K562 (cell line): ENCODE measurements at regions not wholly inside any gene's neighbourhood (a gene's known extent, or its start where the extent isn't known, plus 50 kb on each side); places are given as distances from the start of the nearest gene placed in this dataset.

Experiments used
- ATAC-seq: fragments of 200-7000 bp; cut with Tn5 transposase; 3 replicates; pipeline ENCODE4 v1.9.1; 2020; ENCODE audit warnings: moderate library complexity
- BruUV-seq: library from RNA; stranded (reverse); fragments of 400-500 nt; replicated peaks from 2 replicates; lab custom pipeline; 2021; lab: Mats Ljungman, UMichigan
- CTCF ChIA-PET: fragments of 300-600 bp; formaldehyde crosslinking; extraction: SDS; loops from one replicate; lab custom pipeline; 2021; ENCODE audit warnings: low intra/inter-chr PET ratio; lab: Yijun Ruan, JAX
- POLR2A ChIA-PET: fragments of 300-600, 350-650 bp; sonication (Branson Sonifier 250); formaldehyde crosslinking; extraction: SDS; loops from one replicate; lab custom pipeline; 2021; ENCODE audit warnings: antibody characterized with exemption, inconsistent platforms; lab: Yijun Ruan, JAX
- DNase-seq, 4 experiments: peaks; one replicate each; pipeline versions ENCODE4 v3.0.0 to v3.0.0-alpha.2; 2011 to 2018; ENCODE audit warnings: low spot score in 3 of 4, mixed read lengths in 3 of 4; ENCODE audit errors: extremely low read depth in 1 of 4
- FAIRE-seq: peaks from 2 replicates; lab custom pipeline; 2011; peaks lifted over from hg19 to GRCh38; lab: Jason Lieb, UNC
- H2AFZ ChIP-seq: 2 replicates; pipeline ENCODE4 v1.6.0; 2011; ENCODE audit warnings: low read depth, low read length, control low read depth, inconsistent platforms
- H3K27ac ChIP-seq: fragments of 200-600 bp; 3 replicates; pipeline ENCODE4 v1.8.0; 2011; ENCODE audit warnings: low read depth, mild to moderate bottlenecking, control low read depth, inconsistent platforms, low read length, moderate library complexity, mixed read lengths; ENCODE audit errors: extremely low read depth
- H3K27me3 ChIP-seq, 2 experiments: fragments of 300-600 bp in 1 of 2; 2 replicates in 1 of 2; 3 replicates in 1 of 2; pipeline versions ENCODE4 v1.6.0 to v1.8.0; 2011; ENCODE audit warnings: inconsistent platforms in 2 of 2, low read length in 2 of 2, mild to moderate bottlenecking in 1 of 2, mixed read lengths in 1 of 2, moderate library complexity in 1 of 2; ENCODE audit not compliant: control insufficient read depth in 2 of 2, insufficient read depth in 2 of 2
- H3K36me3 ChIP-seq: fragments of 300-600 bp; 3 replicates; pipeline ENCODE4 v1.8.0; 2011; ENCODE audit warnings: mild to moderate bottlenecking, low read length, inconsistent platforms; ENCODE audit not compliant: control insufficient read depth, insufficient read depth
- H3K4me1 ChIP-seq, 2 experiments: fragments of 200-600 bp in 1 of 2; replicated peaks in 1 of 2; 2 replicates in 1 of 2; 3 replicates in 1 of 2; pipeline versions ENCODE4 v1.5.1 to v1.8.0; 2011; ENCODE audit warnings: inconsistent platforms in 2 of 2, low read length in 2 of 2, mild to moderate bottlenecking in 1 of 2, mixed read lengths in 1 of 2, moderate library complexity in 1 of 2; ENCODE audit not compliant: control insufficient read depth in 2 of 2, insufficient read depth in 2 of 2
- H3K4me2 ChIP-seq: 2 replicates; pipeline ENCODE4 v1.6.1; 2011; ENCODE audit warnings: low read length, control low read depth, inconsistent platforms, mixed read lengths; ENCODE audit not compliant: insufficient read depth
- H3K4me3 ChIP-seq: fragments of 200-600 bp; sonication (generic), shearing (Covaris generic); 2 replicates; pipeline ENCODE4 v1.5.1; 2016; ENCODE audit warnings: control low read depth, inconsistent platforms
- H3K79me2 ChIP-seq: fragments of 200-600 bp; 3 replicates; pipeline ENCODE4 v1.8.0; 2011; ENCODE audit warnings: low read length, inconsistent platforms; ENCODE audit not compliant: control insufficient read depth, insufficient read depth
- H3K9ac ChIP-seq, 2 experiments: 2 replicates each; pipeline versions ENCODE4 v1.6.0 to v1.6.1; 2011; ENCODE audit warnings: low read depth in 2 of 2, low read length in 2 of 2, control low read depth in 1 of 2, inconsistent platforms in 1 of 2, mild to moderate bottlenecking in 1 of 2, mixed read lengths in 1 of 2; ENCODE audit not compliant: insufficient read depth in 1 of 2
- H3K9me1 ChIP-seq: one replicate; pipeline ENCODE4 v1.6.0; 2011; ENCODE audit warnings: inconsistent platforms, mild to moderate bottlenecking, low read length, moderate library complexity; ENCODE audit not compliant: control insufficient read depth, insufficient read depth
- H3K9me3 ChIP-seq: replicated peaks from 2 replicates; pipeline ENCODE4 v1.5.1; 2011; ENCODE audit warnings: low read depth, low read length, inconsistent platforms; ENCODE audit not compliant: control insufficient read depth, insufficient read depth
- H4K20me1 ChIP-seq: replicated peaks from 2 replicates; pipeline ENCODE4 v1.6.1; 2011; ENCODE audit warnings: low read length, inconsistent platforms, mixed read lengths; ENCODE audit not compliant: control insufficient read depth, insufficient read depth
- CC2D1A ChIP-seq: fragments of 450-650 bp; IDR thresholded peaks from 2 replicates; pipeline ENCODE4 v1.6.1; 2017; ENCODE audit warnings: mild to moderate bottlenecking
- FOXP1 ChIP-seq: sonication (generic); formaldehyde crosslinking; IDR thresholded peaks from 2 replicates; pipeline ENCODE4 v1.8.0; 2022; ENCODE audit warnings: mild to moderate bottlenecking, missing genetic modification reagents
- ILK ChIP-seq: fragments of 450-650 bp; IDR thresholded peaks from 2 replicates; pipeline ENCODE4 v1.6.1; 2016; ENCODE audit warnings: missing genetic modification characterization, low read depth, mild to moderate bottlenecking, missing compliant biosample characterization, moderate library complexity, borderline replicate concordance
- LCOR ChIP-seq: sonication (generic); formaldehyde crosslinking; IDR thresholded peaks from 2 replicates; pipeline ENCODE4 v1.8.0; 2022; ENCODE audit warnings: mild to moderate bottlenecking, missing genetic modification reagents
- NR3C1 ChIP-seq: sonication (generic); formaldehyde crosslinking; IDR thresholded peaks from 2 replicates; pipeline ENCODE4 v1.8.1; 2022; ENCODE audit warnings: missing genetic modification reagents
- POLR3G ChIP-seq: IDR thresholded peaks from 2 replicates; pipeline ENCODE4 v1.6.1; 2011; ENCODE audit not compliant: insufficient read length, insufficient replicate concordance; ENCODE audit errors: extremely low read depth
- SMARCB1 ChIP-seq: IDR thresholded peaks from 2 replicates; pipeline ENCODE4 v1.6.1; 2011; ENCODE audit warnings: improper control_type of control experiment, low read depth; ENCODE audit not compliant: insufficient read length
- STAT5B ChIP-seq: fragments of 250-450 bp; sonication (Bioruptor Pico); IDR thresholded peaks from 2 replicates; pipeline ENCODE4 v1.8.0; 2021; ENCODE audit warnings: mild to moderate bottlenecking, inconsistent platforms
- U2AF1 ChIP-seq: fragments of 200-400 bp; formaldehyde crosslinking; optimal IDR thresholded peaks from 2 replicates; pipeline ENCODE3; 2017; ENCODE audit warnings: mild to moderate bottlenecking, low read depth, low read length, moderate library complexity
- ZFP30 ChIP-seq: fragments of 250-450 bp; sonication (Bioruptor Pico); IDR thresholded peaks from 2 replicates; pipeline ENCODE4 v1.8.0; 2022; ENCODE audit warnings: moderate library complexity, mild to moderate bottlenecking, inconsistent platforms, borderline replicate concordance
- ZKSCAN3 ChIP-seq: fragments of 250-450 bp; sonication (Bioruptor Pico); IDR thresholded peaks from 2 replicates; pipeline ENCODE4 v1.4.0; 2020
- ZNF134 ChIP-seq: fragments of 250-450 bp; sonication (Bioruptor Pico); conservative IDR thresholded peaks from 2 replicates; pipeline ENCODE4 v1.4.0; 2020
- ZNF184 ChIP-seq: sonication (generic); formaldehyde crosslinking; IDR thresholded peaks from 2 replicates; pipeline ENCODE4 v1.5.0; 2020; ENCODE audit warnings: missing genetic modification reagents
- ZNF507 ChIP-seq: conservative IDR thresholded peaks from 2 replicates; pipeline ENCODE4 v1.6.1; 2017; ENCODE audit warnings: missing genetic modification characterization, missing compliant biosample characterization
- ZNF780A ChIP-seq: fragments of 250-450 bp; sonication (Bioruptor Pico); IDR thresholded peaks from 2 replicates; pipeline ENCODE4 v1.5.0; 2021; ENCODE audit warnings: mild to moderate bottlenecking
- WGBS: fragments of 100-300 bp; shearing (Covaris generic); methylation state at CpG from one replicate; pipeline ENCODE4 v1.1.6; 2016; ENCODE audit warnings: low coverage, mixed read lengths; ENCODE audit not compliant: insufficient coverage; ENCODE audit errors: missing lambda C conversion rate; 5-methylcytosine and 5-hydroxymethylcytosine counted together
- in situ Hi-C: fragments of 300-500 bp; cut with MboI; formaldehyde crosslinking; loops from 4 replicates; pipeline ENCODE4 v1.15.0; 2018; ENCODE audit warnings: inconsistent platforms, mixed read lengths
- intact Hi-C: fragments of 100-400 bp; cut with micrococcal nuclease; formaldehyde crosslinking; loops from 2 replicates; pipeline ENCODE4 v1.14.2; 2022
- TF ChIP-seq, protein P1 (sequence below): sonication (generic); formaldehyde crosslinking; IDR thresholded peaks from 2 replicates; pipeline ENCODE4 v1.8.1; 2023; ENCODE audit warnings: mild to moderate bottlenecking, missing genetic modification reagents
- TF ChIP-seq, protein P2 (sequence below): sonication (generic); formaldehyde crosslinking; IDR thresholded peaks from 2 replicates; pipeline ENCODE4 v1.8.1; 2023; ENCODE audit warnings: mild to moderate bottlenecking, missing genetic modification reagents
- TF ChIP-seq, protein P3 (sequence below): fragments of 250-450 bp; sonication (Bioruptor Pico); IDR thresholded peaks from 2 replicates; pipeline ENCODE4 v1.5.0; 2021
- TF ChIP-seq, protein P4 (sequence below), 2 experiments: IDR thresholded peaks in 1 of 2; conservative IDR thresholded peaks in 1 of 2; 2 replicates each; pipeline ENCODE4 v1.6.1; 2016; ENCODE audit warnings: low read depth in 2 of 2, mild to moderate bottlenecking in 1 of 2, missing compliant biosample characterization in 1 of 2, missing genetic modification characterization in 1 of 2, moderate library complexity in 1 of 2

DNA sequence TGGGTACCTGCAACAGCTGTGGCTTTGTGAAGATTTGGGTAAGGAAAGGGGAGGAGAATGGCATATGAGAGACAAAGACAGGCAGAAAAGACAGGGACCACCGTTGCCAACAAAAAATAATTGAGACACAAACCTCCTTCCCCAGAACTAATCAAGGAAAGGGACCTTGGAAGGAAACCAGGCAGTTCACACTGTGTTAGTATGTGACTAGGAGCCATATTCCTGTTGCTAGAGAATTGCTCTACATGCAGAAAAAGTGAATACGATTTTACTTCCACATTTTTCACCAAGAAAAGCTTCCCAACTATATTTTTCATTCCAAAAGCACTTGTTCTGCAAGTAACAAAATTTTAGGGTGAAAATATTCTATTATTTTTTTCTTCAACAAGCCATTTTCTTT is 393.7 kb upstream of the ADAMTS9 start:
- no peak overlapping the region for H3K9ac ChIP-seq
- POLR2A ChIA-PET: no interaction called here
- no peaks in the 10 kb centered on the region for H4K20me1 ChIP-seq
- in situ Hi-C loops (no loop called here), intact Hi-C loops (no loop called here)
- H3K4me3 ChIP-seq: no peak overlapping the region
- no peak overlapping the region for H2AFZ ChIP-seq
- WGBS: 15% methylated on average over 2 of the region's 2 CpGs
- no peaks in the 10 kb centered on the region; a peak in 1 of 5 replicates for H3K4me1 ChIP-seq
- DNase-seq (no peak), FAIRE-seq (no peak), ATAC-seq (no peak)
- H3K4me2 ChIP-seq: no peak overlapping the region
- no peaks in the 10 kb centered on the region for H3K9me1 ChIP-seq
- no peaks in the 10 kb centered on the region for H3K27me3 ChIP-seq
- CTCF ChIA-PET: no interaction called here
- no peak for TF ChIP-seq FOXP1
- no peak for TF ChIP-seq ZFP30
- TF ChIP-seq CC2D1A: no peak
- TF ChIP-seq LCOR: no peak
- TF ChIP-seq, protein P1, sequence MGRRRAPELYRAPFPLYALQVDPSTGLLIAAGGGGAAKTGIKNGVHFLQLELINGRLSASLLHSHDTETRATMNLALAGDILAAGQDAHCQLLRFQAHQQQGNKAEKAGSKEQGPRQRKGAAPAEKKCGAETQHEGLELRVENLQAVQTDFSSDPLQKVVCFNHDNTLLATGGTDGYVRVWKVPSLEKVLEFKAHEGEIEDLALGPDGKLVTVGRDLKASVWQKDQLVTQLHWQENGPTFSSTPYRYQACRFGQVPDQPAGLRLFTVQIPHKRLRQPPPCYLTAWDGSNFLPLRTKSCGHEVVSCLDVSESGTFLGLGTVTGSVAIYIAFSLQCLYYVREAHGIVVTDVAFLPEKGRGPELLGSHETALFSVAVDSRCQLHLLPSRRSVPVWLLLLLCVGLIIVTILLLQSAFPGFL: no peak
- no peak for TF ChIP-seq ZNF507 (tag)
- no peak for TF ChIP-seq ZNF134 (CRISPR knock-in tag)
- TF ChIP-seq, protein P2, sequence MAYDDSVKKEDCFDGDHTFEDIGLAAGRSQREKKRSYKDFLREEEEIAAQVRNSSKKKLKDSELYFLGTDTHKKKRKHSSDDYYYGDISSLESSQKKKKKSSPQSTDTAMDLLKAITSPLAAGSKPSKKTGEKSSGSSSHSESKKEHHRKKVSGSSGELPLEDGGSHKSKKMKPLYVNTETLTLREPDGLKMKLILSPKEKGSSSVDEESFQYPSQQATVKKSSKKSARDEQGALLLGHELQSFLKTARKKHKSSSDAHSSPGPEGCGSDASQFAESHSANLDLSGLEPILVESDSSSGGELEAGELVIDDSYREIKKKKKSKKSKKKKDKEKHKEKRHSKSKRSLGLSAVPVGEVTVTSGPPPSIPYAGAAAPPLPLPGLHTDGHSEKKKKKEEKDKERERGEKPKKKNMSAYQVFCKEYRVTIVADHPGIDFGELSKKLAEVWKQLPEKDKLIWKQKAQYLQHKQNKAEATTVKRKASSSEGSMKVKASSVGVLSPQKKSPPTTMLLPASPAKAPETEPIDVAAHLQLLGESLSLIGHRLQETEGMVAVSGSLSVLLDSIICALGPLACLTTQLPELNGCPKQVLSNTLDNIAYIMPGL (CRISPR knock-in tag): no peak
- TF ChIP-seq POLR3G: no peak
- TF ChIP-seq U2AF1: no peak
- TF ChIP-seq, protein P3, sequence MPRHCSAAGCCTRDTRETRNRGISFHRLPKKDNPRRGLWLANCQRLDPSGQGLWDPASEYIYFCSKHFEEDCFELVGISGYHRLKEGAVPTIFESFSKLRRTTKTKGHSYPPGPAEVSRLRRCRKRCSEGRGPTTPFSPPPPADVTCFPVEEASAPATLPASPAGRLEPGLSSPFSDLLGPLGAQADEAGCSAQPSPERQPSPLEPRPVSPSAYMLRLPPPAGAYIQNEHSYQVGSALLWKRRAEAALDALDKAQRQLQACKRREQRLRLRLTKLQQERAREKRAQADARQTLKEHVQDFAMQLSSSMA (CRISPR knock-in tag): no peak
- TF ChIP-seq ZNF184 (CRISPR knock-in tag): no peak
- no peak for TF ChIP-seq STAT5B (CRISPR knock-in tag)
- TF ChIP-seq ZNF780A (CRISPR knock-in tag): no peak
- TF ChIP-seq ZKSCAN3 (CRISPR knock-in tag): no peak
- TF ChIP-seq ILK (tag): no peak
- no peak for TF ChIP-seq SMARCB1
- TF ChIP-seq NR3C1 (CRISPR knock-in tag): no peak
- TF ChIP-seq, protein P4, sequence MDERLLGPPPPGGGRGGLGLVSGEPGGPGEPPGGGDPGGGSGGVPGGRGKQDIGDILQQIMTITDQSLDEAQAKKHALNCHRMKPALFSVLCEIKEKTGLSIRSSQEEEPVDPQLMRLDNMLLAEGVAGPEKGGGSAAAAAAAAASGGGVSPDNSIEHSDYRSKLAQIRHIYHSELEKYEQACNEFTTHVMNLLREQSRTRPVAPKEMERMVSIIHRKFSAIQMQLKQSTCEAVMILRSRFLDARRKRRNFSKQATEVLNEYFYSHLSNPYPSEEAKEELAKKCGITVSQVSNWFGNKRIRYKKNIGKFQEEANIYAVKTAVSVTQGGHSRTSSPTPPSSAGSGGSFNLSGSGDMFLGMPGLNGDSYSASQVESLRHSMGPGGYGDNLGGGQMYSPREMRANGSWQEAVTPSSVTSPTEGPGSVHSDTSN (CRISPR knock-in tag; IDR thresholded peaks at IDR 0.05; ENCODE audit: low read depth): no peak
- TF ChIP-seq, protein P4 (tag; conservative IDR thresholded peaks at IDR 0.05; ENCODE audit: low read depth): no peak
- H3K36me3 ChIP-seq: no peaks in the 10 kb centered on the region
- H3K27ac ChIP-seq: no peak overlapping the region
- no peaks in the 10 kb centered on the region for H3K79me2 ChIP-seq
- no TSS peak for BruUV-seq
- no peaks in the 10 kb centered on the region for H3K9me3 ChIP-seq
